HuH-7.5 (cell line): ENCODE measurements at regions not wholly inside any gene's neighbourhood (a gene's known extent, or its start where the extent isn't known, plus 50 kb on each side); places are given as distances from the start of the nearest gene placed in this dataset.

Experiments used
- DNase-seq: peaks from one replicate; pipeline ENCODE4 v3.0.0; 2011; ENCODE audit warnings: low spot score

GRCh38 chr12:130017591-130018449, 114.0 kb upstream of the TMEM132D start:
- no peak for DNase-seq

GRCh38 chr12:130018614-130019013, 114.8 kb upstream of the TMEM132D start:
- no peak for DNase-seq

DNA sequence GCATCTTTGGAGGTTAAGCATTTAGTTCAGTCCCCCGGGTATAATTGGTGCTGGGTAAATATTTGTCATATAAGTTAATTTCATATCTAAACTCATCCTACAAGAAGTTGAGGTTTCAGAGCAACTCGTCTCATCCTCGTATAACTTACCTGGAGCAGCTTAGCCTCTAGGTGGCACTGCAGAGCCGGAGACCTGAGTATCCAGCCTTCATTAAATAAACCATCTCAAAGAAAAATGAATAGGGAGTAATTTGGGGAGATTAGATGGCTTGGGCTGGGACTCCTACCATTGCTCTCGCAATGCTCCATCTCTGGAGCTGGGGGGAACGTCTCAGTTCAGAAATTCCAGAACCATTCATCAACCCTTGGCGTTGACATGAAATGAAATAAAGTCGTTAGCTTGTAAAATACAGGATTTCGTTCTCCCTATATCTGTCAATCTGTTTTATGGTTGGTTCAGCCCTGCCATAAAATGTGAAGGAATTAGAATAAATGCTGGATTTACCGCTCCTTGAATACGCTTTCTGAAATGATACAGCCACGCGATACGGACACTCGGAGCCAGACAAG, 122.9 kb upstream of the TMEM132D start:
- peak; percentile 39 for DNase-seq

DNA sequence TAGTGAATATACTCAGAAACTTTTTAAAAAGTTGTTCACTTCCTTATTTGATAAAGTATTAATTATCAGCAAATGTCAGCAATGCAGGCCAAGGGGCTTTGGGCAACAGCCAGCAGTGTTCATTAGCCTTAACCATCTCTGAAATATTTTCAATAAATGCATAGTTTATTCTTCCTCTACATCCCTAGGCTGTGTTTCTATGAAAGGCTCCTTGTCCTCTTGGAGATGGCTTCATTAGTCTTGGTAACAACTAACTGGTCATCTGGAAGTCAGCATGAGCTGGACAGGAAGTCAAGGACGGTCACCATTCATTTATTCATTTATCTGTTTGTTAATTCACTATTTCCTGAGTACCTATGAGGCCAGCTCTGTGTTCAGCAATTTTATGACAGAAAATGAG, 124.0 kb upstream of the TMEM132D start:
- no peak for DNase-seq

GRCh38 chr12:130029151-130029550, 125.3 kb upstream of the TMEM132D start:
- DNase-seq, result no peak

- no peak for DNase-seq
Observed at GRCh38 chr12:130031041-130031440, 127.2 kb upstream of the TMEM132D start.

DNA sequence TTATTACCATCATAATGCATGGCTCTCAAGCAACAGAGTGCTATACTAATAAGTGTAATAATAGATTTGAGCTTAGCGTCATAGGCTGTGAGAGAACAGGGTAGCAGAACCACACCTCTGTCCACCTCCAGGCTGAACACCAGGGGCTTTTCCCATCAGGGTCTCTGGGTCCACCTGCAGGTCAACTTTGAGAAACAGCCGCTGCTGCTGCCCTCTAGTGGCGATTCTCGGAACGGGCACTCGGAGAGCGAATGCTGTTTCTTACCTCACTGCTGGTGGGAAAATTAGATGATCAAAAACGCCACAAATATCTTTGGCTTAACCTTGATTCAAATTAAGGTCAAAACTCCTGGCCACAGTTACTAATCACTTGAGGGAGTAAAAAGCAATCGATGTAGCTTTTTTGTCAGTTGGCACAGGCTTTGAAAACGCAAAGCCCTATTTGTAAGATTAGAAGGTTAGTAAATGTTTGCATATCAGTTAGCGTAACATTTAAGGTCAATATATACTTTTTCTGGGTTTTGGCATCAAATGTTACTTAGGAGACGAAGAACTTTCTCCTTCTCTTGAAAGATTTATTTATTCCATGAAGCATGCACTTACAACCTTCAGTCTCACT, 127.9 kb upstream of the TMEM132D start:
- peak; percentile 44 for DNase-seq

DNA sequence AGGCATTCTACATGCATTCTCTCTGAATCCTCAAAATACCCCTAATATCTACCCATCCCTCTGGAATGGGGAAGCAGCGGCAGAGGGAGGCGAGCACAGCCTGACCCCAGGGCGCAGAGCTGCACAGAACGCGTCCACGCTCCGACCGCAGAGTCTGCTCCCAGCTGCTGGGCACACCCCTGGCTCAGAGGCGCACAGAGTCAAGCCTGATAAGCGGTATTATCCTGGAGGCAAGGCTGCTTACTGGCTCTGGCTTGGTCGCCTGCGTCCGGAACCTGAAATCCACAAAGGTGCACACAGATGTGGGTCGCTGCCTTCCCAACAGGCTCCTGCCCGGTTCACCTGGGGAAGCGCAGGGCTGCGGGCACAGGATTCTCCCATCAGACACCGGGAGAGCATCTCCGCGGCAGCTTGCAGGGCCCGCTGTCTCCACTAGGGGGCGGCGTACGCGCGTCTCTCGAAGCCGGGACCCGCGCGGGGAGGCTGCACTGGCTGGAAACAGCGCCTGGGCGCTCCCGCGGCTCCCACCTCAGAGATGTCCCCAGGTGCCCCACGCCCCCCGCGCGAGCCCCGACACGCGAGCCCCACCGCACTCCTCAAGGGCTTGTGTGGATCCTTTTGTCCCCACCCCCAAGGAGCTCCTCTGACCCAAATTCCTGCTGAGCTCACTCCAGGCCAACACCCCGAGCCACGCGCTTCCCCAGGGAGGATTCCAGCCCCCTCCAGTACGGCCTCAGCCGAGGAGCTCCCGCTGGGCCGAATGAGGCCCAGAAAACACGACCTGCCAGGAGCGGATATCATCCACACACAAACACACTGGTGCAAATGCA, 120.1 kb upstream of the FZD10 start:
- no peak for DNase-seq

DNA sequence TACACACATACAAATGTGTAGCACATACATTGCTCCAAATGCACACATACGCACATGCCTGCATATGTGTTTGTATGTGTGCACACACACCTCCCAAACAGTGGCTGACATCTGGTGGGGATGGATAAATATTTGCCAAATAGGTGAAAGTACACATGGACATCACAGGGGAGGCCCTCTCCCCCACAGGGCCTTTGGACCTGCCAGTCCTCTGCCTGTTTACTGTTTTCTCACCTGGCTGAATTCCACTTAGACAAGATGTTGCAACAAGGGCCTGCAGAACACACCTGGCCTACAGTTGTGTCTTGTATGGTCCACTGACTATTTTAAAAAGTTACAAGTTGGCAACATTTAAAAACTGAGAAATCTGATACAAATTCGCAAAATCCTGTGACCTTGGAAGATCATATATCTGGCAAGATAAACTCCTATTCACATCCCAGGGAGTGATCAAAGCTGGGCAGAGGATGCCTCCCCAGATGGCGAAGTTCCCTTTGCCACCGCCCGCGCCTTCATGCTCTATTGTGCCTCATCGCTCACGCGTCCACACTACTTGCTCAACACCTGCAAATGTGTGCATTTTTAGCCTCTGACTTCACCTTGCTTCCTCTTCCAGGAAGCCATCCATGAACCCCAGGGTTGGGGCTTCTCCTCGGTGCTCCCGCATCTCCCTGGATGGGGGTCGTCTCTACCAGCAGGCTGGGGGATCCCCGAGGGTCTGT, 118.4 kb upstream of the FZD10 start:
- no peak for DNase-seq

GRCh38 chr12:130044991-130045621, 117.2 kb upstream of the FZD10 start:
- no peak for DNase-seq

DNA sequence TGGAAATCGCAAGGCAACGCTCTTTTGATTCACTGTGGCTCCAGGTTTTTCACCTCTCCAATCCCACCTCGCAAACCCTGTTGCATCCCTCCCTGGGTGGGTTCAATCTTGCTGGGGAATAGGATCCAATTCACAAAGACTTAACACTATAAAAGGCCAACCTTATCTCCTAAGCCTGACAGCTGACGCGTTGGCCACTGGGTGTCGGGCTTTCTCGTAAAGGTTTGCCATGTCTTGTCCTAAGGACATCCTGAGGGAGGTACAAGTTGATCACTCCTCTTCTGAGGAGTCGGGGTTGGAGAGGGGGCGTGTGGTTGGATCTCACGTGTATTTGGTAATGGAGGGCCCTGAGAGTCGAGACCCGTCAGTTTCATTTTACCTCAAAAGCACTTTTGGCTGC, 112.6 kb upstream of the FZD10 start:
- DNase-seq, result no peak

GRCh38 chr12:130051900-130052299, 110.4 kb upstream of the FZD10 start:
- DNase-seq, result no peak

- DNase-seq, result no peak
Observed at GRCh38 chr12:130053651-130054069, 108.6 kb upstream of the FZD10 start.

DNA sequence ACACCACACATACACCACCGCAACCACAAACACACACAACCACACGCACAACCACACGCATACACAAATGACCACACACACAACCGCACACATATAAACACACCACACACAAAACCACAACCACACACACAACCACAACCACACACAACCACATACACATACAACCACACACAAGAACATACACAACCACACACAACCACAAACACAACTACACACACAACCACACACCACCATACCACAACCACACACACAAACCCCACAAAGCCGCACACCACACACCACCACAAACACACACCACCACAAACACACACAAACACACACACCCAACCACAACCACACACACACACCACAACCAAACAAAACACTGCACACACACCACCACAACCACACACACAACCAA, 107.5 kb upstream of the FZD10 start:
- no peak for DNase-seq

DNA sequence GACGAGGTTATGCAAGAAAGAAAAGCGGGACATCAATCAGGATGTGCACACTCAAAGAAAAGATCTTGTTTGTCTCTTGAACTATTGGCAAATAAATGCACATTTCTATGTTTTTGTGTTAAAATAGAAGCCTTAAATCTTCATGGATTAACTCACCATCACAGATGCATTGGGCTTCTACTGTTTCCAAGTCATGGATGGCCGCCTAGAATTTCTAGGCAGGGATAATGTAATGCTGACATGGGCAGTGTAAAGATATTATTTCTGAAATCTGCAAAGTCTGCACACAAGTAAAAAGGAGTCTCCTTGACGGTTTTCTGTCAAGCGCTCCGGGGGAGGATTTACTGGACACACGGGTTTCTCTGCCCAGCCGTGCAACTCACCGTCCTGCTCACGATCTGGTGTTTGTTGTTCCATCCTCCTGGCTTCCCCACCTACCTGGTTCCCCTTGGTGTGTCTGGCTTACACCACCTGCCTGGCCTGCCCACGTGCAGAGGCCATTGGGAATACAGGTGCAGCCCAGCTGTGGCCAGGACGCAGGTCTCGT, 103.3 kb upstream of the FZD10 start:
- no peak for DNase-seq

DNA sequence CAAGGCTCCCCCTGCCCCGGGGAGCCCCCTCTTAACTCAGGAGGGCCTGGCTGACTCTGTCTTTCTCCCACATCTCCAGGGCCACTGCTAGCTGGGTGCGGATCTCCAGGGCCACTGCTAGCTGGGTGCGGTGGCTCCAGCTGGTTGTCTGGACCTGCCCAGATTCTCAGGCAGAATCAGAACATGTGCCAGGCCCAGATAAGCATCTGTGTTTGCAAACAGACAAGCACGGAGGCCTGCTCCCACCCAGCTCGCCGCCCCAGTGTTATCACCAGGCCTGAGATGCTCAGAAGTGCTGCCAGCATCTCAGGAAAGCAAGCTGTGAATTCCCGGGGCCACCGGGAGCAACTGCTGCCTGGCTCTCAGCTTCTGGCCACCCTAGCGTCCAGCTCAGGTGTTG, 98.4 kb upstream of the FZD10 start:
- no peak for DNase-seq

DNA sequence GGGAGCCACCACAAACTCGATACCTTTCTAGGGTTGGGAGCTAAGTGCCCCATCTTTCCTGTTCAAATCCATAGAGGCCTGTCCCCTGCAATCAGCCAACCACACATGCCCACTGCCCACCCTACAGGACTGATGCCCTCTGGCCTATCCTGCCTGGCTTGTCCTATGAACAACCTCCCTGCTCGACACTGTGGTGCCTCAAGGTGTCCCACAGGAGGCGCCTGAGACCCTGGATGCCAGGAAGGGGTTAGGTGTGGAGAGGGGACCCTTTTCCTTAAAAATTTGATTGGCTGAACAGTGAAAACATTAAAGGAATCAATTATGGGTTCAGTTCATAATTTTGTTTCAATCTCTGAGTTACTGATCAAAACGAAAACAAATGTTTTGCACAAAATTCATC, 97.3 kb upstream of the FZD10 start:
- DNase-seq, result no peak

DNA sequence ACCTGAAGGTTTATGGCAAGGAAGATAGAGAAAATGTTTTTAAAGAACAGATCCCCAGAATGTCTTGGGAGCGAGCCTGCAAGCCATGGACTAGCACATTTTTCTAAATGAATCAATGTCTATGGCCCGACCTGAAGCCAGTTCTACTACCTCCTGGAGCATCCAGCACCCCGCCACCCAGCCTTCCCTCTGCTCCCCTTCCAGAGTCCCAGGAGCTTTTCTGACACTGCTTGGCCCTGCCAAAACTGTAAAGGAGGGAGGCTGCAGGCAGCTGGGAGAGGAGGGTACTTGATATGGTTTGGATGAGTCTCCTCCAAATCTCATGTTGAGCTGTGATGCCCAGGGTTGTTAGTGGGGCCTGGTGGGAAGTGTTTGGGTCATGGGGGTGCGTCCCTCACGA, 95.5 kb upstream of the FZD10 start:
- DNase-seq, result no peak

DNA sequence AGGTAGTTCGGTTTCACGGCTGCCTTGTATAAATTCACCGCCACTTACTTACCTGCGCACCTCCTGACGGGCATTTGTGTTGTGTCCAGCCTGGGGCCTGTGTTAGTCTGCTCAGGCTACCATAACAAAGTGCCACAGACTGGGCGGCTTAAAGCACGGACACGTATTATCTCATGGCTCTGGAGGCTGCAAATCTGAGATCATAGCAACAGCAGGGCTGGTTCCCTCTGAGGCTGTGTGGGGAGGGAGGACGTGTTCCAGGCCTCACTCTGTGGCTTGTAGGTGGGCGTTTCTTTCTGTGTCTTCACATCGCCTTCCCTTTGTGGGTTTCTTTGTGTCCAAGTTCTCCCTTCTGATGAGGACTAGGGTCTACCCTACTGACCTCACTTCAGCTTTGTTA, 93.5 kb upstream of the FZD10 start:
- no peak for DNase-seq

DNA sequence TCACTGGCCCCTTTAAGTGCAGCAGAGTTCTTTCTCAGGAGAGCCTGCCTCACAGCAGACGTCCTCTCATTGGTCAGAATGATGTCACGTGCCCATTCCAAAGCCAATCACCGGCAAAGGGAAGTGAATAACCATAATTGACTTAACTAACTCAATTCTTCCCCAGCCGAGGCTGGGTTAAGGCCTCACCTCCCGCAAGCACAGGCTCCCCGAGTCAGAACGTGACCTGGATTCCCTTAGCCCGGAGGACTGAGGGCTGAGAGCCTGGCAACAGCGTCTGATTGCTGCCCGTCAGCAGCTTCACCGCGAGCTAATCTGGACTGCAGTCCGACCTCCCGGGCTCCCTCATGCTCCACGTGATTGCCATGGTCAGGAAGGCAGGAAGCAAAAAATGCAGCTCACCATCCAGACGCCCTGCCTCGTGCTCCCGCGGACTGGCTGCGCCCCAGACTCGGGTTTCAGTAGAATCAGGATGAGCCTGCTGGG, 92.1 kb upstream of the FZD10 start:
- DNase-seq, result no peak

DNA sequence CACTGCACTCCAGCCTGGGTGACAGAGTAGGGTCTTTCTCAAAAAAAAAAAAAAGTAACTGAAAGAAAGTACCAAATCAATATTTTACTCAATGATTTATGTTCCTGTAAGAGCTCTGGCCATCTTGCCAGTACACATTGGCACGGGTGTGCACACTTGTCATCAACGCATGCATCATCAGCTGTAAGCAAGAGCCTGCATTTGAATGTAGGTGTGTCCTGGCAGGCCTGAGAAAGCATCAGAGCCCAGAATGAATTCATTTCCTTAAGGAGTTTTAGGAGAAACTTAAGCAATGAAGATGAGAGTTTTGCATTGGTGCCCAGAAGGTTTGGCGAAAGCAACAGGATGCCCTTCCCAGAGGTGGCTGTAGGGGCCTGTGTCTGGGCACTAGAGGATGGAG, 88.5 kb upstream of the FZD10 start:
- DNase-seq, result no peak
